ENCODE measurements at regions not wholly inside any gene's neighbourhood (a gene's known extent, or its start where the extent isn't known, plus 50 kb on each side); places are given as distances from the start of the nearest gene placed in this dataset.
A peak's percentile ranks its signal among the peaks of the same experiment; 100 is the strongest.

DNA sequence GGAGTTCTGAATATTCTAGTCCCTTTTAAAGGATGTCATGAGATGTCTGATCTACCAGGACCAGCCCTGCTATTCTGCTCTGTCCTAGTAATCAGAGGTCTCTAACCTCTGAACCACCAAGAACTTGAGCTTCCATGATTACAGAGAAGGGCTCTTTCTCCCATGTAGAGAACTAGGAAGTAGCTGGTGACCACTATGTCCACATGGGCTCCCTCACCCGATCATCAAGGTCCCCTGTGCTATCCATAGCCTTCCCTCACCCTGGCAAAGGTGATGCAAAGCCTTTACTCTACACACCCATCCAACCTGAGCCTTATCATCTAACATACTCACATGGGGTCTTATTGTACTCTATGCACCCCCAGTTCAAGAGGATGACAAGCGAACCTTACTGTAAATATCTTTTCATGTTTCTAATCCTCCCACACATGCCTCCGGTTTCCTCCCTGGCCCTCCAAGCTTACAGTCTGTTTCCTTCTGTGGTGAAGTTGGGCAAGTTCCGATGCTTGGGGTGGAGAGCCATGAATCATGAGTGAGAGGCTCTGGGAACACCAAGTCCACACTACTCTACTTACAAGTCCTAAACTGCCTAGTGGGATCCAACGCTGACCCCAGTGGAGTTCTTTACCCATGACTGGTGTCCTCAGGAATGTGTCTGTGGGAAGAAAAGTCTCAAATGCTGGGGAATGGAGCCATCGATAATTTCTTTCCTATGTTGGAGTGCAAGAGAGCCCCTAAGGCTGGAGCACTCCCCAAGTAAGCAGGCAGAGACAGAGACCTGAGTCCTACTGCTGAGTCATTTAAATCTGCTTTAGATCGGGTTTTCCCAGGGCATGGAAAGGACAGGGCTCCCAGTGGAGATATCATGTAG, 73.3 kb upstream of the KLF7 start:
- Histone ChIP-seq H3K9ac (ENCODE audit: low read length) (peak overlapping the region; percentile 88), H3K79me2 (ENCODE audit: insufficient read depth, low read length) (peaks cover 23% of the 10 kb centered on the region), H3K4me3 (ENCODE audit: insufficient read depth, low read depth, low read length) (peak overlapping the region; percentile 37), H3K4me2 (ENCODE audit: low read length) (peak overlapping the region; percentile 78), H3K27ac (ENCODE audit: low read depth, low read length) (peak overlapping the region; percentile 99), H4K20me1 (ENCODE audit: insufficient read depth, low read length) (no peaks in the 10 kb centered on the region), H3K27me3 (ENCODE audit: insufficient read depth, low read length) (no peaks in the 10 kb centered on the region), H2AFZ (ENCODE audit: low read depth, low read length) (no peak overlapping the region), H3K36me3 (ENCODE audit: insufficient read depth, low read length) (no peaks in the 10 kb centered on the region), H3K4me1 (ENCODE audit: insufficient read depth, low read length) (peaks cover 34% of the 10 kb centered on the region), H3K9me3 (ENCODE audit: insufficient read depth, low read depth, low read length) (no peaks in the 10 kb centered on the region)
- Mint-ChIP-seq H3K27ac (ENCODE audit: unreplicated experiment) (no peak overlapping the region), H3K4me1 (ENCODE audit: low read depth, unreplicated experiment) (peaks cover 32% of the 10 kb centered on the region), H3K36me3 (ENCODE audit: low read depth, unreplicated experiment) (peaks cover 2% of the 10 kb centered on the region), H3K27me3 (ENCODE audit: low read depth, unreplicated experiment) (no peaks in the 10 kb centered on the region), H3K9me3 (ENCODE audit: unreplicated experiment) (no peaks in the 10 kb centered on the region), H3K4me3 (ENCODE audit: unreplicated experiment) (peak overlapping the region; percentile 46)
- FAIRE-seq (peak; percentile 100), DNase-seq (ENCODE audit: low read depth) (peak; percentile 100)
- TF ChIP-seq, protein P1, sequence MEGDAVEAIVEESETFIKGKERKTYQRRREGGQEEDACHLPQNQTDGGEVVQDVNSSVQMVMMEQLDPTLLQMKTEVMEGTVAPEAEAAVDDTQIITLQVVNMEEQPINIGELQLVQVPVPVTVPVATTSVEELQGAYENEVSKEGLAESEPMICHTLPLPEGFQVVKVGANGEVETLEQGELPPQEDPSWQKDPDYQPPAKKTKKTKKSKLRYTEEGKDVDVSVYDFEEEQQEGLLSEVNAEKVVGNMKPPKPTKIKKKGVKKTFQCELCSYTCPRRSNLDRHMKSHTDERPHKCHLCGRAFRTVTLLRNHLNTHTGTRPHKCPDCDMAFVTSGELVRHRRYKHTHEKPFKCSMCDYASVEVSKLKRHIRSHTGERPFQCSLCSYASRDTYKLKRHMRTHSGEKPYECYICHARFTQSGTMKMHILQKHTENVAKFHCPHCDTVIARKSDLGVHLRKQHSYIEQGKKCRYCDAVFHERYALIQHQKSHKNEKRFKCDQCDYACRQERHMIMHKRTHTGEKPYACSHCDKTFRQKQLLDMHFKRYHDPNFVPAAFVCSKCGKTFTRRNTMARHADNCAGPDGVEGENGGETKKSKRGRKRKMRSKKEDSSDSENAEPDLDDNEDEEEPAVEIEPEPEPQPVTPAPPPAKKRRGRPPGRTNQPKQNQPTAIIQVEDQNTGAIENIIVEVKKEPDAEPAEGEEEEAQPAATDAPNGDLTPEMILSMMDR (IDR thresholded peaks at IDR 0.05; ENCODE audit: insufficient read depth, low read depth, low read length), result no peak
- no peak for TF ChIP-seq EZH2 (IDR thresholded peaks at IDR 0.05; ENCODE audit: insufficient read depth, low read length)

DNA sequence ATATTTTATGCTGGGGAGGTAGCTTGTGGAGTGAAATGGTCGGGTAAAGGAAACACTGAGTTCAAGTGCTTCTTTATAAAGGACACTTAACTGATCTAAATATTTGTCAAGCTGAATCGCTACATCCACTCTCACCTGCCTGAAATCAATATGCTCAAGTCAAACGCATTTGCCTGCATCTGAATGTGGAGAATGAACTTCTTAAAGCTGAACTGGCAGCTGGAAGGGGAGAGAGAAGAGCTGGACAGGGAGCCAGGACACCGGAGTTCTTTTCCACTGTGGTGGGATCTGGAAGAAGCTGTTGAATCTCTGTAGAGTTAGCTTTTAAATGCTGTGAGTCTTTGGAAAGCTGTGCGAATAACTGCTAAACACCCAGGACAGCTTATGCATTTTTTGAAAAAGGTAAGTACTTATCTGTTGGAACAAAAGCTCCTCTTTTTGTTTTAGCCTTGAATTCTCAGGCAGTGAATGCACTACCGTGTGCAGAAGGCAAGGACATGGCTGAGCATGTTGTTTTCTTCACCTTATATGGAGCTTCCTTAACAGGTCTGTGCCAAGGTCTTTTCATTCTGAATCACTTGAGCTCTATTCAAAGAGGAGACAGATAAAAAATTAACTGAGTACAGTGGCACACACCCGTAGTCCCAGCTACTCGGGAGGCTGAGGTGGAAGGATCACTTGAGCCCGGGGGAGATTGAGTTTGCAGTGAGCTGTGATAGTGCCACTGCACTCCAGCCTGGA, 74.2 kb upstream of the KLF7 start:
- FAIRE-seq (peak; percentile 59), DNase-seq (ENCODE audit: low read depth) (peak; percentile 82)
- Mint-ChIP-seq H3K4me3 (ENCODE audit: unreplicated experiment) (no peak overlapping the region), H3K27me3 (ENCODE audit: low read depth, unreplicated experiment) (no peaks in the 10 kb centered on the region), H3K4me1 (ENCODE audit: low read depth, unreplicated experiment) (peaks cover 30% of the 10 kb centered on the region), H3K36me3 (ENCODE audit: low read depth, unreplicated experiment) (peaks cover 2% of the 10 kb centered on the region), H3K9me3 (ENCODE audit: unreplicated experiment) (peaks cover 2% of the 10 kb centered on the region), H3K27ac (ENCODE audit: unreplicated experiment) (no peak overlapping the region)
- TF ChIP-seq, protein P1 (IDR thresholded peaks at IDR 0.05; ENCODE audit: insufficient read depth, low read depth, low read length), result no peak
- TF ChIP-seq EZH2 (IDR thresholded peaks at IDR 0.05; ENCODE audit: insufficient read depth, low read length), result no peak
- H3K4me1 ChIP-seq (ENCODE audit: insufficient read depth, low read length), result peaks cover 34% of the 10 kb centered on the region
- H3K27me3 ChIP-seq (ENCODE audit: insufficient read depth, low read length), result no peaks in the 10 kb centered on the region
- peak overlapping the region; percentile 88 for H3K9ac ChIP-seq (ENCODE audit: low read length)
- H3K4me2 ChIP-seq (ENCODE audit: low read length), result peak overlapping the region; percentile 78
- peak overlapping the region; percentile 99 for H3K27ac ChIP-seq (ENCODE audit: low read depth, low read length)
- H2AFZ ChIP-seq (ENCODE audit: low read depth, low read length), result no peak overlapping the region
- H3K79me2 ChIP-seq (ENCODE audit: insufficient read depth, low read length), result peaks cover 23% of the 10 kb centered on the region
- no peaks in the 10 kb centered on the region for H4K20me1 ChIP-seq (ENCODE audit: insufficient read depth, low read length)
- H3K36me3 ChIP-seq (ENCODE audit: insufficient read depth, low read length), result no peaks in the 10 kb centered on the region
- H3K4me3 ChIP-seq (ENCODE audit: insufficient read depth, low read depth, low read length), result peak overlapping the region; percentile 37
- no peaks in the 10 kb centered on the region for H3K9me3 ChIP-seq (ENCODE audit: insufficient read depth, low read depth, low read length)
